ENCODE measurements at regions not wholly inside any gene's neighbourhood (a gene's known extent, or its start where the extent isn't known, plus 50 kb on each side); places are given as distances from the start of the nearest gene placed in this dataset.
"Not testable (repeated sequence)": the region's sequence is repeated elsewhere in the genome, so short reads cannot be mapped to it uniquely, and the experiment has no call there.

DNA sequence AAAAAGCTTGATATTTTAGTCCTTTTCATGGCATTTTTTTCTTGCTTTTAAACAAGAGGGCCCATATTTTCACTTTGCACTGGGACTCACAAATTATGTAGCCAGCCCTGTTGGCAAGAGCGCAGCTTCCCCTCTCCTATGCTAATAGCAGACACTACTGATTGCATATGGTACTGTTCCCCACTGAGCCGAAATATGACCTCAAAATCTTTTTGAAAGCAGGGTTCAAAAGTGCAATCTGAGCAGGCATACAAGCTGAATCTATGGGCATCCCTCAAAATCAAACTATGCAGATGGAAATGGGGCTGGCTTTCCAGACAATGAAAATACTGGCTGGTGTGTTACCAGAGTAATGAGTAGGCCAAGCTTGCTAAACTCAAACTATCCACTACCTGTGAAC is 225.2 kb upstream of the SETMAR start:
- DNase-seq = no peak

DNA sequence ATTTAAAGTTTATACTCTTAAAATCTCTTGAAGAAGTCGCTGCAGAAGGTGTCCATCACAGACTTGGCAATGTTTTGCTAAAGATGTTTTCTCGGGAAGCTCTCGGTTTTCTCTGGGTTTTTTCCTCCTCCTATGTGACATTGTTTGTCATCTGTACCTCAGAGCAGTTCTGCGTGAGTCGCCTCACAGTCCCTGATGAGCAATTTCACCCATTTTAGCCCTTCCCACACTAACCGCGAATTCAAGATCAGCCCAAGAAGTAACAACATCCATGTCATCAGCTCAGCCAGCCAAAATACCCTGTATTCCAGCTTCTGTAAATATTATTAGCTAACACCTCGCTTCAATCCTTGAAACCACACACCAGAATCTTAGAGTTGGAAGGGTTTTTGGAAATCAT is 224.3 kb upstream of the SETMAR start:
- no peak for DNase-seq

DNA sequence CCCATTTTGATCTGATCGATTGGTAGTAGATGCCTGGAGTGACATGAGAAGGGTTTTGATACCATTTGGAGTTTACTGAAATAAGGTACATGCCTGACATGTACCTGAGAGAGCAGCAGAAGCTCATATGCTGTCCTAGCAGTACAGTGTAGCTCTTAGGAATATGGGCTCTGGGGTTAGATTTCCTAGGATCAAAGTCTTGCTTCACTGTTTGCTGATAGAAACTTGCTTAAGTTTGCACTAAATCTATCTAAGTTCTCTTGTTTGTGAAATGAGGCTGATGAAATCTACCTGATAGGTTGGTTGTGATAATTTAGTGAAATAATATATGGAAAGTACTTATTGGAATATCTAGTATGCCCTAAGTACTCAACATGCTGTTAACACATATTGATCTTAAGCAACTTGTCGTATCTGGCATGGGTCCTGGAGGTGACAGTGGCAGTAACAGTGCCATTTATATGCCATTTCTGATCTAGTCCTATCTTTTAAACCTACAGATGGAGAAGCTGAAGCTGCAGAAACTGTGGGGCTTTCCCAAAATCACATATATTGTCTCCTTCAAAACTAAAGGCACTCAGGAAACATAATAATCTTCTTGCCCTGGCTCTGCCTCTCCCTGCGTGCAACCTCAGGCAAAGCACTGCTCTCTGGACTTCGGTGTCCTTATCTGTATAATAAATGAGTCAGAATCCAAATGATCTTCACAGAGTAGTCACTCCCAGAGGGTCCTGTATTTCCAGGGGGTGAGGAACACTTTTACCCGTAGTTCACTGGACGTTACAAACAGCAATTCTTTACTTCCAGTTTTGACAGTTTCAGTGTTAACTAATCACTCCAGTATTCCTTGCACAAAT is 223.6 kb upstream of the SETMAR start:
- no peak for DNase-seq

DNA sequence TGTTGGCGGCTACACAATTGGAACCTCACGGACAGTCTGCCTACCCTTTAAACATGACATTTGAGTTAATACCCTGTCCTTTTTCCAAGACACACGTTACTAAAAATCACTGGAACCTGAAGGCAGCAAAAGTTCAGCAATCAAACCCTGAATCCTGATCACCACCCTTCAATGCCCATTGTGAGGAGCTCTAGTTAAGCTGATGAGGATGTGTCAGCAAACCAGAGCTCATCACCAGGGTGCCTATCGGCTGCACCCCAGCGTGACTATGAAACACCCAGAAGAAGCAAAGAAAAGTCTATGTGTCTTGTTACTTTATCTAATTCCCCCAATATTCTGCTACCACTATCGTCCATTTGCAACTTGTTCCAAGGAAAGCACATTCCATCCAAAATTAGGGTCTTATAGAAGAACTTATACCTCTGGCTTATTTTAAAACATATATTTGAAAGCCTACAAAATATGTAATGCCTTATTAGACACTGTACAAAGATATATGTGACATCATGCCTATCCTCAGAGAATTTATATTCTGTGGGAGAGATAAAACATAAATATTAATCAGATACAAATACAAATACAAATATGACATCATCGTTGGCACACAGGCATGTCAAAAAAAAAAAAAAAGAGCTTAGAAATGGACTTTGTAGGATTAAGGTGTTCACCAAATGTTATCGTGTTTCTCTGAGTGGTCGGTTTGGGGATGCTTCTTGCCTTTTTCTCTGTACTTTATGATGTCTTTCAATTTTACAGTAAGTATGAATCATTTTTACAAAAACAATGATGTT is 219.7 kb upstream of the SETMAR start:
- DNase-seq = no peak

DNA sequence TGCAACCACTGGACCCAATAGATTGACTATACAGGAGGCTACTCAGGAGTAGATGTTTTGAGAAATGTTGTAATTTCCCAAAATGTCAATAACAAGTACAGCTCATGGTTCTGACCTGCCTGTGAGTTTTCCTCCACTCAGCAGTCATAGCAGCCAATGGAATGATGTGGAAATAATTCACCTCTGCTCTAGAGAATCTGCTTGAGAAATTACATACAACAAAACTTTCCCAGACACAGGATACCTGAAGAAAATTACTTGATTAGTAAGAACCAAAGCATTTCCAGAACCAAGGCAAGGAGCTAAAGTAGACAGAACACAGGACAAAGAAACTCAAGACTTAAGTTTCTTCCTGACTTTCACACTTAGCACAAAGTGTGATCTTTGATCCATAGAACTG is 218.9 kb upstream of the SETMAR start:
- no peak for DNase-seq

DNA sequence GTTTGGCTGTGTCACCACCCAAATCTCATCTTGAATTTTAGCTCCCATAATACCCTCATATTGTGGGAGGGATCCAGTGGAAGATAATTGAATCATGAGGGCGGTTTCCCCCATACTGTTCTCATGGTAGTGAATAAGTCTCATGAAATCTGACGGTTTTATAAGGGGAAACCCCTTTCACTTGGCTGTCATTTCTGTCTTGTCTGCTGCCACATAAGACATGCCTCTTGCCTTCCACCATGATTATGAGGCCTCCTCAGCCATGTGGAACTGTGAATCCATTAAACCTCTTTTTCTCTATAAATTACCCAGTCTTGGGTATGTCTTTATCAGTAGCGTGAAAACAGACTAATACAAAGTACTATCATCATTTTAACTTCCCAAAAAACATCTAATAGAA is 216.5 kb upstream of the SETMAR start:
- DNase-seq = not testable (repeated sequence)

DNA sequence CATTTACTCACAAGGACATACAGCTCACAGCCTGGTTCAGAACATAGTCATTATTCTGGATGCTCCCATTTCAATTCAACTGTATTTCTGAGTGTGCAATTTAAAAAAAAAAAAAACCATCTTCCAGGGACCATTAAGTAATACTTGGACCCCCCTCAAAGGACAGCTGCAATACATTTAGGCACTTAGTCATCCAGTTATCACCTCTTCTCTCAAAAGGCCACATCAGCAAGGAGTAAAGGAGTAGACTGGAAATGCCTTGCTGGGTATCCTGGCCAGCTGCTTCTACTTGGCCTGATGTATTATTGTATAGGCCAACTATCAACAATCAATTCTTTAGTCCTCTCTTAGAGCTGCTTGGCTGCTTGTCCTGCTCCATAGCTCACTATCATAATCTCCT is 211.4 kb upstream of the SETMAR start:
- no peak for DNase-seq

DNA sequence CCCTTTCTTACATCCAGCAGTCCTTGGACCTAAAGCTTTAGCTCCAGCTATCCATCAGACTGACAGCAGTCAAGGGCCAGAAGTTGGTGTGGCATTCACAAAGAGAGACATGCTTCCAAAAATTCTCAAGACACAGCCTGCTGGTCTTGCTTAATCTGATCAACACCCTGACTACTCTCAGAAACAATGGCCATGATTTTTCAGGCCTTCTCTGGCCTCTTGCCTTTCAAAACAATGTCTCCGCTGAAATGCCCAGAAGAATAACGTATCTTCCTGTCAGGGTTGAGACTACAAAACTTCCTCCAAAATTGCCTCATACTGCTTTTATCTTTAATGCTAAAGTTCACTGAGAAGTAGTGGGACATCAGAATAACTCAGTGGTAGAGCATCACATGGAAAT is 205.4 kb upstream of the SETMAR start:
- DNase-seq = no peak

DNA sequence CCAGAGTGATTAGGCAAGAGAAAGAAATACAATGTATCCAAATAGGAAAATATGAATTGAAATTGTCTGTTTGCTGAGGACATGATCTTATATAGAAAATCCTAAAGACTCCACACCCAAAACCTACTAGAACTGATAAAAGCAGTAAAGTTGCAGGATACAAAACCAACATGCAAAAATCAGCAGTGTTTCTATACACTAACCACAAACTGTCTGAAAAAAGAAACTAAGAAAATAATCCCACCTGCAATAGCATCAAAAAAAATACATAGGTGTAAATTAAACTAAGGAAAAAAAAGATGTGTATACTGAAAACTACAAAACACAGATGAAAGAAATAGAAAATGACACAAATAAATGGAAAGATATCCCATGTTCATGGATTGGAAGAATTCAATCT is 203.6 kb upstream of the SETMAR start:
- no peak for DNase-seq

DNA sequence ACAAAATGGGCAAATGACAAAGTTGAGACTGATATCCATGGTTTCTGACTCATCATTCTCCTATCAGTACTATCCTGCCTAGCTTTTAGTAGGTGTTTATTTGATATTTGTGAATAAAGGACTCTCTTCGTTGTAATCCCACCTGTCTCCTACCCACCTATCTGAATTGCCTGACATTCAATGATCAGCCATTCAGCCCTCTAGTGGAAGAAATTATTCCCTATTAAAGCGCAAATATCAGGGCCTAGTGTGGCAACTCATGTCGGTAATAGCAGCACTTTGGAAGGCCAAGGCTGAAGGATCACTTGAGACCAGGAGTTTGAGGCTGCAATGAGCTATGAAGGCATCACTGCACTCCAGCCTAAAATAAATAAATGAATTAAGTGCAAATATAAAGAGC is 195.7 kb upstream of the SETMAR start:
- no peak for DNase-seq

DNA sequence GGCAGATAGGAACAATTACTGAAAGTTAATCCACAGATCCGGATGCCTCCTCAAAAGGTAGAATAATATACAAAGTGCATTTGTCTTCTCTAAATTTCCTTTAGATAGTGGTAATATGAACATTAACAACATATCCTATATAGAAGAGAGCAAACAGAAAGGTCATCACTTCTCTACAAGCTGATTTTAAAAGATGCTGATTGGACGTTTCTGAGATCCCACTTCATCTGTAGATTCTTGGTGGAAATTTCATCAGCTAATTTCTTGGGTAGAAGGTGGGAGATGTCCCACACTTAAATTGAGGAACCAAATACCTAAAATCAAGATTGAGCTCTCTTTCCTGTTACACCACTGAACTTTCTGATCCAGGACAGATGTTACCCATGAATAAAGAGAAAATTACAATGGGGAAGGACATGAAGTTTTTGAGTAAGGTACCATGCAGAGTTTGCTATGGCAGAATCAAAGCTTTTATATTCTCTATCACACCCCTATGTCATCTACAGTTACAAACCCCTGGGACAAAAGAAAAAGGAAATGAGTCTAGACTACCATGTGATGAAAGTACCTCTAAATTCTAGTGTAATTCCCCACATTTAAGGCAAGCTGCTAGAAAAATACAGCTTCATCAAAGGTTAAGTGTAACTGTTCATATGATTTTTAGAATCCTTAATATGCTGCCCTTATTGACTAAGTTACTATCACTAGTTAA is 189.2 kb upstream of the SETMAR start:
- DNase-seq = no peak

DNA sequence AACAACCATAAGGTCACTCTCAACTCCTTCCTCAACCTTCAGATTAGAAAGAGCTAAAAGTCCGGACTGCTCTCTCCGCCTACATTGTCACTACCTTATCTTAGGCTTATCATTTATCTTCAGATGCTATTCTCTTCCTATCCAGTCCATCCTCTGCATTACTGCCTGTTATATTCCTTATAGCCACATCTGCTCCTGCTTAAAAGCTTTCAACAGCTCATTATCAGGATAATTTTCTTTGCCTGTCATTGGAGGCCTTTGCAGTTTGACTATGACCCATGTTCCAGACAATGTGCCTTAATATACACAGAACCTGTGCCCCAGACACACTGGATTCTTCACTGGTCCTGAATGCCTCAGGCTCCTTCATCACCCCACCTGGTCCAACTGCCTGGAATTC is 184.1 kb upstream of the SETMAR start:
- DNase-seq = no peak

DNA sequence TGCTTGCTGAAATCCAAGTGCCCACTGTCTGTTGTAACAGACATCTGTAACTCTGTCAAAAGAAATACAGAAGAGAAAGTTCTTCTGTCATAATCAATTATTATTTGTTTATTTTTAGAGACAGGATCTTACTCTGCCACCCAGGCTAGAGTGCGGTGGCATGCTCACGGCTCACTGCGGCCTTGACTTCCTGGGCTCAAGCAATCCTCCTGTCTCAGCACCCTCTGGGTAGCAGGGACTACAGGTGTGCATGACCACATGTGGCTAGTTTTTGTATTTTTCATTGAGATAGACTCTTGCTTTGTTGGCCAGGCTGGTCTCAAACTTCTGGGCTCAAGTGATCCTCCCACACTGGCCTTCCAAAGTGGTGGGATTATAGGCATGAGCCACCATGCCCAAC is 177.6 kb upstream of the SETMAR start:
- no peak for DNase-seq

DNA sequence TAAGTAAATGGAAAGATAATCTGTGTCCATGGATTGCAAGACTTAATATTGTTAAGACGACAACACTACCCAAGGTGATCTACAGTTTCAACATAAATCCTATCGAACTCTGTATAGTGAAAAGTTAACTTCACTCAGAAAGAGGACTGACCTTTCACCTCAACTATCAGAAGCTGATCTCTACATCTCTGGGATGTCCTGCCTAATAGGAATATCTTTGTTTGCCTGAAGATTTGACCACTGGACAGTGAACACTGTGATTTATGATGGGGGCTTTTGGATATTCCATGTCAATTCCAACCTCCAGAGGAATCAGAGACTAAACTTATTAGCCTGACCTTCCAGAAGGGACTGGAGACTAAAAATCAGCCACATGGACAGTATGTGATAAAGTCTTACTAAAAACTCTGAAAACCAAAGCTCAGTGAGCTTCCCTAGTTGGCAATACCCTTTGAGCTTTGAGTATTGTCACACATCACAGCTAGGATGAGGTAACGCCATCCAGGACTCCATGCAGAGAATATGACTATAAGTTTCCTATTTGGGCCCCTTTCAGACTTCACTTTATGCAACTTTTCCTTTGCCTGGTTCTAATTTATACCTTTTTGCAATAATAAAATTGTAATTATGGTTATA is 164.9 kb upstream of the SETMAR start:
- DNase-seq = no peak

DNA sequence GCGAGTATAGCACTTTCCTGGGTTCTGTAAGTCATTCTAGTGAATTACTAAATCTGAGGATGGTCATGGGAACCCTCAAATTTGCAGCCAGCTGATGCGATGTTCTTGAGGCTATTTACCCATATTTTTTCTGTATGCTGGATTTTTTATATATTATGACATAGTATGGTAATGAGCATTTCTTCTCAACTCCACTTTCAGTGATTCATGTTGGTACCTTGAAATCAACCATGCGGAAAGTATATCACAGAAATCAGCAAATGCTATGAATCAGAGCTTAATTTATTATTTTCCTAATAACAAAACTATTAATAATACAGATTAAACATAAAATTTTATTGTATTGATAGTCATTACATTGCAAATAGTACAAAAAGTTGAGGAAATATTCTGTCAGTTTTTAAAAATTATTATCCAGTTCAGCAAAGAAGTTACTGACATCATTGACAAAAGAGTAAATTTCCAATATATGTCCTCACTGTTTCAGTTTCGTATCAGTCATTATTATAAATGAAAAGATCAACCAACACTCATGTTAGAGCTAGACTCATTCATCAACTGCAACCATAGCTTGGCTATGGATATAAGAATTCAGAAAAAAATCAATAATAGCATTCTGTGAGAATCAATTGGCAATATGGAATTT is 164.3 kb upstream of the SETMAR start:
- DNase-seq = no peak

DNA sequence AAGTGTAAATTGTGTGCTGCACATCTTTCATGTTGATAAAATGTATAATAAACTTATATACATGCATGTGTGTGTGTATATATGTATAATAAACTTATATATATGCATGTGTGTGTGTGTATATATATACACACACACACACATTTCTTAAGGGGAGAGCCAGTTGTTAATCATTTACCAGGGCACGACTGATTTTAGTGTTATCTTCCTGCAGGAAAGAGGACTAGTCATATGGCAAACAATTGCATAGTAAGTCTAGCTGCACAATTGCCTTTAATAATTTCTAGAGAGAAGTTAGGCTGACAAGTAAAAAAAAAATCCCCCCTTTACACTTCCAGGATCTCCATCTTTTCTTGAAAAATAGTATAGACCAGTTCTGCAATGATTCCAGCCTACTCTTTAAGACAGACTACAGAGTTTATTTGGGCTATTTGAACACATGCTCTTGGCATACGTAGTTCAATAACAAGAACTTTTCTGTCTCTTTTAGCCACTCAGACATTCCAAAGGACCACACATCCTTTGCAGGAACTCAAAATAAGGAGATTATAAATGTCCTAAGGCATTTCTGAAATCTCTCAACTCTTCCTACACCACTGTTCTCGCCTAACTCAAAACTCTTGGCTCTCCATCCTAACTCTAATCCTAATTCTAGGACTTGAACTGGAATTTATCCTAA is 163.6 kb upstream of the SETMAR start:
- no peak for DNase-seq

DNA sequence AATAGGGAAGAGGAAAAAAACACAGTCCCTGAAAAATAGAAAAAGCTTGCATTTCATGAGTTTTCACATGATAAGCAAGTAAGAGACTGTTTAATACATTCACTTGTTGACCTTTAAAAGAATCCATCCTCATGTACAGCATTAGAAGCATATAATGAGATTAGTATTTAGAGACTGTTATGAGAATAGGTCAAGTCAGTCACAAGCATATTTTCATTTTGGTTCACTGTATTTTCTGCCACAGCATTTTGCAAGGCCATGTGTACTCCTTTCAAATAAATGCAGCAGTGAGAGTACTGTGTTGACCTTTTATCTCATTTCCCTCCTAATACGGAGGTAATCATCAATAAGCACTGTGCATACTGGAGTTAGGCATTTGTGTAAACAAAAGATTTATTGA is 162.2 kb upstream of the SETMAR start:
- DNase-seq = no peak

DNA sequence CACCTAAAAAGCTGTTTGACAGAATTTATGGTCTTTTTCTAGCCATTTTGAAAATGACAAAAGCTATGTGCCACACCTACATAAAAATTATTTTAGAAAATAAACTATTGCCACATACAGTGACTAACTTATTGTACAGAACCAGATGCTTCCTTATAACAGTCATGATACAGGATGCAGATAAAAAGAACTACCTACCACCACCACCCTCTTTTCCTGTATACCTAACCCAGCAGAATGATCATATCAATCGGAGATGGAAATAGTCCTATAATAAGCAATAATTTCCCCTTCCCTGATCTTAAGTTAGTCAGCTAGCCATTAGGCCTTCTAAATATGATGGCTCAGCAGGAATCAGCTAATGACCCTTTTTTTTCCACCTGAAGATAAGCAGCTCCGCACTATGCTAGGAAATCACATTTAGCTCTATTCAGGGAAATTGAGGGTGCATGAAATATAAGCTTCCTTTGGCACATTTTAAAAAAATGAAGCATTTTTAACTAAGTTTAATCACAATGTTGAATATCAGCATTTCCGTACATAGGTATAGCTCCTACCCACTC is 155.5 kb upstream of the SETMAR start:
- no peak for DNase-seq

DNA sequence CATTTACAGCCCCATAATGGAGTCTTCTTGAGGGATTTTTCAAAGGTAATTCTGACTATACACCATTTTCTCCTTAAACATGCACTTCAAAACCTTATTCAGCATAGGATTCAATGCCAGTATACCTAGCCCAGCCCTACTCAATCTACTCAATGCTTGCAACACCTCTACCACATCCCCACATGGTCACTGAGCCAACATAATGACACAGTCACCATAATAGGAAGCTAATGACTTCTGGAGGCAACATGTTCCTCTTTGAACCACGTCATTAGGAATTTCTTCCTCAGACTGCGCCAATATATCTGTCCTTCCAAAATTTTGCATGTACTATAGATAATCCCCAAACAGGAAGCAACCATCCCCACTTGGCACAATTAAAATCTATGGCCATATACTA is 153.9 kb upstream of the SETMAR start:
- no peak for DNase-seq

DNA sequence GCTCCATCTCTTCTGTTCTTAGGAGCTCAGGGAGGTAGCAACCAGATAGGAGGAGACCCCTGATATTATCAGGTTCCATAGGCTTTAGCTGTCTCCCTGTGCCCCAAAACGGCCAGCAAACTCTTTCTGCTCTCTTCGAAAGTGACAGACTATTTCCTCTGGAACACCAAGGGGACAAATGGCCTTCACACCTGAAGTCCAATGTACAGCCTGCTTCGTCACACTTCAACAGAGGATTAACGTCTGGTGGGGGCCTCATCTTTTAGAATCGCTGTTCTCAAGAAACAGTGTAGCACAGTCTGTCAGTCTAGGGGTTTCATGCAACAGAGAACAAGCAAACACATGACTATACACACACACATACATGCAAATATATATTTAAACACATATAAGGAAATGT is 152.4 kb upstream of the SETMAR start:
- DNase-seq = no peak

DNA sequence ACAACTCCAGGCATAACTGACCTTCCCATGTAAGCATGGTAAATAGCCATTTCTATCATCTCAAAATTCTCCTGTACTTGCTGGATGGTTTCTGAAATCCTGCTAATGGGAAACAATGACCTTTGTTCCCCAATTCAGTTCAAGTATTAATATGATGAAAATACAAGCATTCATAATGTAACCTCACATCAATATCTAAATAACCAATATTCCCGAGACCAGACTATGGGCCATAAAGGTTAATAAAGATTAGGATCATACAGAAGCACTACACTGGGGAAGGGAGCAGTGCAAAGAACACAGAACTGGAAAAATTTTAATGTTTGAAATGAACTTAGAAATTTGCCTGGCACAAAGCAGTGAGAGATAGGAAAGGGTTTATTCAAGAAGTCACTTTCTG is 151.3 kb upstream of the SETMAR start:
- DNase-seq = no peak

DNA sequence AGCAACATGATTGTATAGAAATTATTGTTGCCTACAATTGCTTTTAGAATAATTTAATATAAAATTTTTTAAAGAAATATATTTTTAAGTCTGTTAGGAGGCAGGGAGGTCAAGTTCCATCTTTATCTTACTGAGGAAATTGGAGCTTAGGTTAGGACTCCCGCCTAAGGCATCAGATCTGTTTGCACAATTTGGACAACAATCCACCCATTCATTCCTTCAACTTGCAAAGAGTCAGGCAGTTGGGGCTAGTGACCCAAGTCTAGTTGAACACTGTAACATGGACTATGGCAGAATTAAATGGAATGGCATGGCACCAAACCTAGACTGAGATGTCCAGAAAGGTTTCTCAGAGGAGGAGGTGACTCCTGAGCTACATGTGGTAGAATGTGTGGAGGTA is 149.4 kb upstream of the SETMAR start:
- DNase-seq = no peak
